HCT116 (cell line): ENCODE measurements at regions not wholly inside any gene's neighbourhood (a gene's known extent, or its start where the extent isn't known, plus 50 kb on each side); places are given as distances from the start of the nearest gene placed in this dataset.

ENCODE experiments used
- EZH2 ChIP-seq: fragments of 200-600 bp; sonication (generic); IDR thresholded peaks from 2 replicates; pipeline ENCODE4 v1.6.1; 2017; ENCODE audit warnings: antibody characterized with exemption, mixed run types
- POLR2A ChIP-seq: IDR thresholded peaks from 2 replicates; pipeline ENCODE4 v1.7.0; 2011; ENCODE audit warnings: borderline replicate concordance; ENCODE audit not compliant: insufficient read depth, insufficient read length; ENCODE audit errors: extremely low read depth
- POLR2AphosphoS5 ChIP-seq: IDR thresholded peaks from 2 replicates; pipeline ENCODE4 v1.6.1; 2011; ENCODE audit warnings: mild to moderate bottlenecking, low read depth, low read length, moderate library complexity
- YY1 ChIP-seq: IDR thresholded peaks from 2 replicates; pipeline ENCODE4 v1.6.1; 2011; ENCODE audit warnings: low read length, low read depth, moderate library complexity, mild to moderate bottlenecking; ENCODE audit not compliant: insufficient replicate concordance; ENCODE audit errors: extremely low read depth
- TF ChIP-seq, protein P1 (sequence below): IDR thresholded peaks from 2 replicates; pipeline ENCODE4 v1.6.1; 2012; ENCODE audit warnings: low read depth
- TF ChIP-seq, protein P2 (sequence below): IDR thresholded peaks from 2 replicates; pipeline ENCODE4 v1.6.1; 2011; ENCODE audit warnings: mild to moderate bottlenecking, low read length, moderate library complexity; ENCODE audit not compliant: insufficient replicate concordance; ENCODE audit errors: extremely low read depth
- TF ChIP-seq, protein P3 (sequence below), 3 experiments: fragments of 200-600 bp in 1 of 3; sonication (generic) in 1 of 3; IDR thresholded peaks in 2 of 3; conservative IDR thresholded peaks in 1 of 3; 2 replicates each; pipeline ENCODE4 v1.5.1; 2012 to 2017; ENCODE audit warnings: low read depth in 2 of 3, low read length in 2 of 3, antibody characterized with exemption in 1 of 3, borderline replicate concordance in 1 of 3, control low read depth in 1 of 3, mild to moderate bottlenecking in 1 of 3, mixed read lengths in 1 of 3, mixed run types in 1 of 3, moderate library complexity in 1 of 3; ENCODE audit not compliant: insufficient read depth in 1 of 3

DNA sequence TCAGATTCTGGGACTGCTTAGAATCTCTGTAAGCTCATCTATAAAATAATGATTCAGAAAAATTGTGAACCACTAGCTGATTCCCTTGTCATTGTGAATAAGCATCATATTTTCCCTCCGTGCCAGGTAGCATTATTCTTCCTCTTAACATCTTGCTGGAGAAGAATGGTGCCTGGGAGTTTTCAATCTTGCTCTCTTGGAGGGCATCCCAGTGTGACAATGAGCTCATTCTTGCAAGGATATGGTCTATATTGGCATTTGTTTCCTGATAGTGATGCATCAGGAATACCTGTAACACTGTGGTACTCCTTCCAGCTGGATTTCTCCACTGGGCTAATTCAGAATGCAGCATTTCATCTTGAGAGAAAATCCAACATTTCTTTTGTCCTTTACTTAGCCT is 126.4 kb upstream of the ITGB1 start:
- no peak for TF ChIP-seq POLR2A
- TF ChIP-seq YY1: no peak
- TF ChIP-seq EZH2: no peak
- TF ChIP-seq, protein P1, sequence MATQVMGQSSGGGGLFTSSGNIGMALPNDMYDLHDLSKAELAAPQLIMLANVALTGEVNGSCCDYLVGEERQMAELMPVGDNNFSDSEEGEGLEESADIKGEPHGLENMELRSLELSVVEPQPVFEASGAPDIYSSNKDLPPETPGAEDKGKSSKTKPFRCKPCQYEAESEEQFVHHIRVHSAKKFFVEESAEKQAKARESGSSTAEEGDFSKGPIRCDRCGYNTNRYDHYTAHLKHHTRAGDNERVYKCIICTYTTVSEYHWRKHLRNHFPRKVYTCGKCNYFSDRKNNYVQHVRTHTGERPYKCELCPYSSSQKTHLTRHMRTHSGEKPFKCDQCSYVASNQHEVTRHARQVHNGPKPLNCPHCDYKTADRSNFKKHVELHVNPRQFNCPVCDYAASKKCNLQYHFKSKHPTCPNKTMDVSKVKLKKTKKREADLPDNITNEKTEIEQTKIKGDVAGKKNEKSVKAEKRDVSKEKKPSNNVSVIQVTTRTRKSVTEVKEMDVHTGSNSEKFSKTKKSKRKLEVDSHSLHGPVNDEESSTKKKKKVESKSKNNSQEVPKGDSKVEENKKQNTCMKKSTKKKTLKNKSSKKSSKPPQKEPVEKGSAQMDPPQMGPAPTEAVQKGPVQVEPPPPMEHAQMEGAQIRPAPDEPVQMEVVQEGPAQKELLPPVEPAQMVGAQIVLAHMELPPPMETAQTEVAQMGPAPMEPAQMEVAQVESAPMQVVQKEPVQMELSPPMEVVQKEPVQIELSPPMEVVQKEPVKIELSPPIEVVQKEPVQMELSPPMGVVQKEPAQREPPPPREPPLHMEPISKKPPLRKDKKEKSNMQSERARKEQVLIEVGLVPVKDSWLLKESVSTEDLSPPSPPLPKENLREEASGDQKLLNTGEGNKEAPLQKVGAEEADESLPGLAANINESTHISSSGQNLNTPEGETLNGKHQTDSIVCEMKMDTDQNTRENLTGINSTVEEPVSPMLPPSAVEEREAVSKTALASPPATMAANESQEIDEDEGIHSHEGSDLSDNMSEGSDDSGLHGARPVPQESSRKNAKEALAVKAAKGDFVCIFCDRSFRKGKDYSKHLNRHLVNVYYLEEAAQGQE: no peak
- TF ChIP-seq POLR2AphosphoS5: no peak
- TF ChIP-seq, protein P2, sequence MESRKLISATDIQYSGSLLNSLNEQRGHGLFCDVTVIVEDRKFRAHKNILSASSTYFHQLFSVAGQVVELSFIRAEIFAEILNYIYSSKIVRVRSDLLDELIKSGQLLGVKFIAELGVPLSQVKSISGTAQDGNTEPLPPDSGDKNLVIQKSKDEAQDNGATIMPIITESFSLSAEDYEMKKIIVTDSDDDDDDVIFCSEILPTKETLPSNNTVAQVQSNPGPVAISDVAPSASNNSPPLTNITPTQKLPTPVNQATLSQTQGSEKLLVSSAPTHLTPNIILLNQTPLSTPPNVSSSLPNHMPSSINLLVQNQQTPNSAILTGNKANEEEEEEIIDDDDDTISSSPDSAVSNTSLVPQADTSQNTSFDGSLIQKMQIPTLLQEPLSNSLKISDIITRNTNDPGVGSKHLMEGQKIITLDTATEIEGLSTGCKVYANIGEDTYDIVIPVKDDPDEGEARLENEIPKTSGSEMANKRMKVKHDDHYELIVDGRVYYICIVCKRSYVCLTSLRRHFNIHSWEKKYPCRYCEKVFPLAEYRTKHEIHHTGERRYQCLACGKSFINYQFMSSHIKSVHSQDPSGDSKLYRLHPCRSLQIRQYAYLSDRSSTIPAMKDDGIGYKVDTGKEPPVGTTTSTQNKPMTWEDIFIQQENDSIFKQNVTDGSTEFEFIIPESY: no peak
- TF ChIP-seq, protein P3, sequence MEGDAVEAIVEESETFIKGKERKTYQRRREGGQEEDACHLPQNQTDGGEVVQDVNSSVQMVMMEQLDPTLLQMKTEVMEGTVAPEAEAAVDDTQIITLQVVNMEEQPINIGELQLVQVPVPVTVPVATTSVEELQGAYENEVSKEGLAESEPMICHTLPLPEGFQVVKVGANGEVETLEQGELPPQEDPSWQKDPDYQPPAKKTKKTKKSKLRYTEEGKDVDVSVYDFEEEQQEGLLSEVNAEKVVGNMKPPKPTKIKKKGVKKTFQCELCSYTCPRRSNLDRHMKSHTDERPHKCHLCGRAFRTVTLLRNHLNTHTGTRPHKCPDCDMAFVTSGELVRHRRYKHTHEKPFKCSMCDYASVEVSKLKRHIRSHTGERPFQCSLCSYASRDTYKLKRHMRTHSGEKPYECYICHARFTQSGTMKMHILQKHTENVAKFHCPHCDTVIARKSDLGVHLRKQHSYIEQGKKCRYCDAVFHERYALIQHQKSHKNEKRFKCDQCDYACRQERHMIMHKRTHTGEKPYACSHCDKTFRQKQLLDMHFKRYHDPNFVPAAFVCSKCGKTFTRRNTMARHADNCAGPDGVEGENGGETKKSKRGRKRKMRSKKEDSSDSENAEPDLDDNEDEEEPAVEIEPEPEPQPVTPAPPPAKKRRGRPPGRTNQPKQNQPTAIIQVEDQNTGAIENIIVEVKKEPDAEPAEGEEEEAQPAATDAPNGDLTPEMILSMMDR (IDR thresholded peaks at IDR 0.05 in 2 of 3, conservative IDR thresholded peaks at IDR 0.05 in 1 of 3; ENCODE audit: borderline replicate concordance in 1 of 3, insufficient read depth in 1 of 3, low read depth in 2 of 3, low read length in 2 of 3): no peak
